ENCODE measurements at regions not wholly inside any gene's neighbourhood (a gene's known extent, or its start where the extent isn't known, plus 50 kb on each side); places are given as distances from the start of the nearest gene placed in this dataset.

DNA sequence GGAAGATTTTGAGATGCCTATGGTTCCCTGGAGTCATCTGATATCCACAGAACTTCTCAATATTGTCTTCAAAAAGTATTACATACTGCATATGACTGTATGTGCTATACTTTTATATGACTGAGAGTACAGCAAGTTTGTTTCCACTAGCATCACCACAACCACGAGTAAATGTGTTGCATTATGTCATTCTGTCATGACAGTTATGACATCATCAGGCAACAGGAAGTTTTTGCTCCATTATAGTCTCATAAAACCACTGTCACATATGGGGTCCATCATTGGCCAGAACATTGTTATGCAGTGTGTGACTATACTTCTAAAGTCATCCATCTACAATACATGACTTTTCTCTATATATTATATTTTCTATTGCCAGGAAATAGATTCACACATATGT is 831.7 kb downstream of the SEMA5A start:
- Histone ChIP-seq H4K20me1 (ENCODE audit: control insufficient read depth, insufficient read depth) (no peaks in the 10 kb centered on the region), H3K27me3 (replicated peaks in 1 of 2; ENCODE audit: control insufficient read depth in 2 of 2, insufficient read depth in 2 of 2, low read length in 1 of 2) (no peaks in the 10 kb centered on the region), H3K36me3 (ENCODE audit: control insufficient read depth in 2 of 2, insufficient read depth in 2 of 2, low read length in 1 of 2) (no peaks in the 10 kb centered on the region), H3K4me1 (ENCODE audit: control insufficient read depth, insufficient read depth, low read length) (no peaks in the 10 kb centered on the region), H3K9ac (ENCODE audit: control insufficient read depth, insufficient read depth, low read length) (no peak overlapping the region), H3K79me2 (ENCODE audit: control insufficient read depth, insufficient read depth, low read length) (no peaks in the 10 kb centered on the region), H3K9me3 (replicated peaks; ENCODE audit: control insufficient read depth, insufficient read depth, low read length) (no peaks in the 10 kb centered on the region), H3K4me2 (ENCODE audit: control insufficient read depth, insufficient read depth) (no peak overlapping the region), H3K27ac (ENCODE audit: control insufficient read depth, insufficient read depth) (no peak overlapping the region), H3K4me3 (no peak overlapping the region), H2AFZ (ENCODE audit: control insufficient read depth, low read depth, low read length) (no peak overlapping the region)
- TF ChIP-seq SRF (IDR thresholded peaks at IDR 0.05; ENCODE audit: low read depth in 2 of 2, low read length in 2 of 2): no peak
- TF ChIP-seq CBFB (IDR thresholded peaks at IDR 0.05; ENCODE audit: low read depth): no peak
- no peak for TF ChIP-seq BHLHE40 (IDR thresholded peaks at IDR 0.05; ENCODE audit: borderline replicate concordance in 1 of 2, low read depth in 2 of 2, low read length in 1 of 2)
- no peak for TF ChIP-seq SMAD1 (IDR thresholded peaks at IDR 0.05; ENCODE audit: low read depth, partially characterized antibody)
- TF ChIP-seq KDM1A (IDR thresholded peaks at IDR 0.05; ENCODE audit: borderline replicate concordance): no peak
- TF ChIP-seq SMC3 (IDR thresholded peaks at IDR 0.05; ENCODE audit: borderline replicate concordance, low read length): no peak
- TF ChIP-seq WRNIP1 (IDR thresholded peaks at IDR 0.05; ENCODE audit: borderline replicate concordance, low read depth, low read length): no peak
- no peak for TF ChIP-seq KLF5 (IDR thresholded peaks at IDR 0.05; ENCODE audit: partially characterized antibody)
- no peak for TF ChIP-seq RELA (IDR thresholded peaks at IDR 0.05; ENCODE audit: borderline replicate concordance, partially characterized antibody)
- TF ChIP-seq GABPA (IDR thresholded peaks at IDR 0.05; ENCODE audit: low read depth): no peak
- no peak for TF ChIP-seq FOXK2 (IDR thresholded peaks at IDR 0.05)
- no peak for TF ChIP-seq BCL11A (IDR thresholded peaks at IDR 0.05; ENCODE audit: low read depth, low read length)
- ChIA-PET RAD21 (ENCODE audit: unreplicated experiment) (no interaction called here), POLR2A (no interaction called here), CTCF (no interaction called here), SMC1A (ENCODE audit: uncharacterized antibody, unreplicated experiment) (no interaction called here)
- 0% methylated on average over 1 of the region's 1 CpG for WGBS (ENCODE audit: insufficient coverage, insufficient replicate concordance, low lambda C conversion rate, missing lambda C conversion rate)
- in situ Hi-C loops (cut with MboI) (no loop called here), intact Hi-C loops (cut with micrococcal nuclease; ENCODE audit: unreplicated experiment) (no loop called here)
- ATAC-seq: no peak
- BruUV-seq (replicated peaks): no TSS peak
- FAIRE-seq: no peak
- no peak for DNase-seq (ENCODE audit: low read depth, low spot score)

Data from GM12878 (cell line).